NCI-H526 (cell line): ENCODE measurements at regions not wholly inside any gene's neighbourhood (a gene's known extent, or its start where the extent isn't known, plus 50 kb on each side); places are given as distances from the start of the nearest gene placed in this dataset.

Experiments
- DNase-seq, 2 experiments: peaks; one replicate each; lab custom pipeline; 2025; lab: John Stamatoyannopoulos, UW

- no peak for DNase-seq
Measured at GRCh38 chr5:3221432-3221831, 374.2 kb upstream of the IRX1 start.

- peak in 1 of 2 experiments; percentile 23 for DNase-seq
Measured at GRCh38 chr5:3220638-3221288, 374.9 kb upstream of the IRX1 start.

- no peak for DNase-seq
Measured at GRCh38 chr5:3220201-3220600, 375.4 kb upstream of the IRX1 start.

- no peak for DNase-seq
Measured at GRCh38 chr5:3218916-3219650, 376.5 kb upstream of the IRX1 start.

DNA sequence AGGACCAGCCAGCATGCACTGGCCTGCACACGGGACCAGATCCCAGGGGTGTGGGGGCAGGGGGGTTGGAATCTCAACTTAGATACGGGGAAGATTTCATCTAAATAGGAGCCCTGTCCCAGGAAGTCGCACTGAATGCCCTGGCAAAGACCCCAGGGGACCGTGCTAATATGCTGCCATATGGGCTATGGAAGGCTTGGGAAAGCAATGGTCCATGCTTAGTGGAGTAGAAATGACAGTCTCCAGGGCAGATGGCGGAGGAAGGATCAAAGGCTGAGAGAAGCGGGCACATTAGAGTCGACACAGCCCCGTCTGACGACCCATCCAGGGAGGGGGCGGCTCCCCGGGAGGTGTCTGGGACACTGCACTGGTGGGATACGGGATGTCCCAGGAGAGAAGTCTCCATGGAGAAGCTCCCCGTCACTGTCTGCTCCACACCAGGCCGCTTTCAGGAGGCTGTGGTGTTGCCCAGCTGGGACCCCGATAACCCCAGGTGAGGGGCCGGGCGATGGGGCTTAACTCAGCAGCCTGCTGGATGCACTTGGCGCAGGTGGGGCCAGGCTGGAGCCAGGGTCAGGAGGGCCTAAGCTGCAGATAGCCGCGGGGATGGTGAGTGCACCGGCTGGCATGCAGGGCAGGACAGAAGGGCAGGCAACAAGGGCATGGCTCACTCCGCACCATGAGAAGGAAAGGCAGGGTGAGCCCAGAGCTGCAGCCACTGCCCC is 377.7 kb upstream of the IRX1 start:
- no peak for DNase-seq

- no peak for DNase-seq
Measured at GRCh38 chr5:3217114-3217513, 378.5 kb upstream of the IRX1 start.

- no peak for DNase-seq
Measured at GRCh38 chr5:3216386-3216785, 379.2 kb upstream of the IRX1 start.

DNA sequence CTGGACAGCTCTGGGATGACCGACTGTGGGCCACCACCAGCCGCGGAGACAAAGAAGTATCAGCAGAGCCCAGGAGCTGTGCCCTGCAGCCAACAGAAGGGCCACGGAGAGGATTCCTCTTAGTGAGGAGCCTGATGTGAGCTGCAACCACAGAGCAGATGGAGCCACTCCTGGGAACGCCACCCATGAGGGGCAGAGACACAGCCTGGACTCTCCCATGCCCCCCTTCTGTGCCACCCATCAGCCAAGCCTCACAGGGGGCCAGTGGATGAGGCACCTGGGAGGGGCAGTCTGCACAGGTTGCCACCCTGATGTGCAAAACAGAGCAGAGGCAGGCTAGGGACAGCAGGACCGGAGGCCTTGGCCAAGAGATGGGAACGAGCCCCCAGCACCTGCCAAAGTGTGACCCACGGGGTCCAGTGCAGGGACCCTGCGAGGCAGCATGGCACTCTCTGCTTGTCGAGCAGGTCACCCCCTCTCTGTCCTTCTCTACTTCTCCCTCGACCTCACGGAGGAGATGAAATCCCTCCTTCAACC is 380.7 kb upstream of the IRX1 start:
- DNase-seq: no peak

DNA sequence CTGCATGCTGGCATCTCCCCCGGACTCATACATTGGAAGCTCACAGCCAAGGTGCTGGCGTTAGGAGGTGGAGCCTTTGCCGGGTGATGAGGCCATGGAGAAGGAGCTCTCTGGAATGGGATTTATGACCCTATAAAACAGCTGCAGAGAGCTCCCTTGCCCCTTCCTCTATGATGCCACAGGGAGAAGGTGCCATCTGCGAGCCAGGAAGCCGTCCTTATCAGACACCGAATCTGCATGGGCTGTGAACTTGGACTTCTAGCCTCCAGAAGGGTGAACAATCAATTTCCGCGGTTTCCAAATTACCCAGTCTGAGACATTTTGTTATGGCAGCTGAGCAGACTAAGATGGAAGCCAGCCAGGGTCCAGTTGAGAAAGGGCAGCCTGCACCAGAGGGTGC is 381.2 kb upstream of the IRX1 start:
- DNase-seq: no peak

GRCh38 chr5:3212869-3213268 is 382.8 kb upstream of the IRX1 start:
- DNase-seq: peak in 1 of 2 experiments; percentile 16

DNA sequence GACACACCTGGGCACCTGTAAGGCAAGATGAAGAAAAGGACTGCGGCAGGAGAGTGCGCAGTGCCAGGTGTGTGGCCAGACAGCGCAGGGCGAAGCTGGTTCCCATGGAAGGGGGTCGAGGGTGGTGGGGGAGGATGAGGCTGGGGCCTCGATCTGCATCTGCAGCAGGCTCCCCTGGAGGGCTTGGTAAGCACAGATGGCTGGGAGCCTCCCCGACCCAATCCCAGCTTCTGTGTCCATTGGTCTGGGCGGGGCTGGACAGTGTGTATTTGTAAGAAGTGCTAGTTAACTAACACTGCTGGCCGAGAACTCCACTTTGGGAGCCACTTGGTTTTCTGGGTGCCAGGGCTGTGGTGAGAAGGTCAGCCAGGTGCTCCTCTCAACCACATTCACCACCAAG is 385.1 kb upstream of the IRX1 start:
- no peak for DNase-seq

GRCh38 chr5:3209918-3210317 is 385.7 kb upstream of the IRX1 start:
- no peak for DNase-seq

- no peak for DNase-seq
Measured at GRCh38 chr5:3202570-3202969, 393.1 kb upstream of the IRX1 start.

- no peak for DNase-seq
Measured at GRCh38 chr5:3201941-3202340, 393.7 kb upstream of the IRX1 start.

DNA sequence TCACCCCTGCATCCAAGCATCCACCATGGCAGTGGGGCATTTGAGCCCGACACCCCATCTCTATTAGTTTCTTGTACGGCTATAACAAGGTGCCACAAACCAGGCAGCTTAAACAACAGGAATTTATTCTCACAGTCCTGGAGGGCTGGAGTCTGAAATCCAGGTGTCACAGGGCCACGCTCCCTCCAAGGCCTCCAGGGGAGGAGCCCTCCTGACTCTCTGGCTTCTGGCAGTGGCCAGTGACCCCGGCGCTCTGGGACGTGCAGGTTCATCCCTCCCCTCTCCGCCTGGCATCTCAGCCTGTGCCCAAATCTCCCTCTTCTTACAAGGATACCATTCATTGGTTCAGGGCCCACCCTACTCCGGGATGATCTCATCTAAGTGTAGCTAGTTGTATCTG is 394.5 kb upstream of the IRX1 start:
- no peak for DNase-seq

DNA sequence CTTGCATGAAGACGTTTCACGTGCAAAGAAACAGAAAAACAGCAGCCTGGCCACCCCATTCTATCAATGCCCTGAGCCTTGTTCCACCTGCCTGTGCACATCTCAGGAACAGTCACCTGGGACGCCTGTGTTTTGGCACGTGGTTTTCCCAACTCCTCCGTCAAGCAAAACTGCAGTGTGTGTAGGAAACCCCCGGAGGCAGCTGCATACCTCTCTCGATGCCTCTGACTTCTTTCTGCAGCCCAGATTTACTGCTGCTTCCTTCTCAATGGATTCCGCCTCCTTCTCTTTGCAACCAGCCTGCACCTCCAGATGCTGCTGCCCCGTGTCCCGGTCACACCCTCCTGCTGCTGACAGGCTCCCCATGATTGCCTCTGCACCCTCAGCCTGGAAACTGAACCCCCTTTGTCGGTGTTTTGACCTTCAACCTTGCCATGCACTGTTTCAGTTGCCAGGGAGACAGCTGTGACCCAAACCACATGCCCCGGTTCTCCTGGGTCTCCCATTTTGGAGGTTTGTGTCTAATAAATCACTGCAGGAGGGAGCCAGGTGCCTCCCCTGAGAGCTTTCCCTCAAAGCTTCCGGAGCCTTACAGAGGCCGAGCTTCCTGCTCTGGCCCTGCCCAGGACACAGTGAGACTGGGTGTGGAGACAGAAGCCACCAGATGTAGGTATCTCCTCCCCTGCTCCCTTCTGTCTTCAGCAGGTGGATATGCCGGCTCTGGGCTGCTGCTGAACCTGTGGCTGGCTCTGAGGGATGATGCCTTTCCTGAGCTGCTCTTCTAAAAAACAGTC is 395.5 kb upstream of the IRX1 start:
- DNase-seq: no peak

DNA sequence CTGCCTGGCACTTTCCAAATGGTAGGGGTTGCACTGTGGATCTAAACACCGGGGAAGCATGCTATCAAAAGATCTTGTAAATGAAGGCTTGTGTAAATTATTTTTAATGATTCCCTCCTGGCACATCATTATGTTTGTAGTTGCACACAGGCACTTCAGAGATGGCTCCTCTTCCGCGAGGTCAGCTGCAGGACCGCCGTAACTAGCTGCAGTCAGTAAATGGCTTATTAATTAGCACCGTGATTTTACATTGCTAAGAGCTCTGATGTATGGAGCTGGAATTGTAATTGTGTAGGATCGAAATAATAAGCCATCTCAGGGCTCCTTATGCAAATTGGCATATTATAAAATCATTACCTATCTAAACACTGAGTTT is 397.6 kb upstream of the IRX1 start:
- no peak for DNase-seq

GRCh38 chr5:3197304-3198073 is 398.1 kb upstream of the IRX1 start:
- DNase-seq: peak; percentile 34 to 79

- DNase-seq: no peak
Measured at GRCh38 chr5:3195994-3196393, 399.6 kb upstream of the IRX1 start.

- no peak for DNase-seq
Measured at GRCh38 chr5:3194684-3195083, 400.9 kb upstream of the IRX1 start.

DNA sequence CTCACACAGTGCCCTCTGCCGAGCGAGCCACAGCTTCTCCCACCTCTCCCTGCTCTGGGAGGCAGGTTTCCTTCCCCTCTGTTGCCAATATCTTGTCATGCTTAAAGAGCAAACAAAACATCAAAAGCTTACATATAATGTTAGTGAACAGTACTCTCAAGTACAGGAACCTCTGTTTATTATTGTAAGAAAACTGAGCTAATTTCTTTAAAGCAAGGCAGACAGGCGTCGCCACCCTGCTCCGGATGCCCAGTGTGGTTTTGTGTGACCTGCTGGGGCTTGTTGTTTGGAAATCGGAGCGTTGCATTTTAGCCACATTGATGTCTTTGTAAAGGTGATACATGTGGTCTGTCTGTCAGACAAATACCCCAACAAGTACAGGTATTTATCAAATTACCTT is 401.4 kb upstream of the IRX1 start:
- DNase-seq: no peak
